ENCODE measurements at regions not wholly inside any gene's neighbourhood (a gene's known extent, or its start where the extent isn't known, plus 50 kb on each side); places are given as distances from the start of the nearest gene placed in this dataset.

- Histone ChIP-seq H3K4me2 (no peak overlapping the region), H3K9me2 (ENCODE audit: insufficient read depth) (no peaks in the 10 kb centered on the region), H2AFZ (no peak overlapping the region), H4K20me1 (replicated peaks; ENCODE audit: insufficient read depth) (no peaks in the 10 kb centered on the region), H3F3A (replicated peaks; ENCODE audit: low read depth) (0 out of 2 replicates have a peak, but pooled peaks cover 2% of the 10 kb centered on the region), H3K36me3 (ENCODE audit: insufficient read depth) (no peaks in the 10 kb centered on the region), H3K4me1 (ENCODE audit: insufficient read depth) (peaks cover 6% of the 10 kb centered on the region; the same call in 1 of the 2 replicates), H3K4me3 (no peak overlapping the region), H3K79me2 (replicated peaks; ENCODE audit: insufficient read depth) (no peaks in the 10 kb centered on the region), H3K27me3 (ENCODE audit: insufficient read depth) (no peaks in the 10 kb centered on the region), H3K27ac (ENCODE audit: low read depth) (no peak overlapping the region)
- H3K36me3 Mint-ChIP-seq (ENCODE audit: low read depth), result no peaks in the 10 kb centered on the region
- H3K27me3 Mint-ChIP-seq (ENCODE audit: insufficient read depth, low read depth, poor library complexity), result peaks cover 17% of the 10 kb centered on the region
- peak; percentile 82 for DNase-seq (ENCODE audit: low spot score)
- peak; percentile 82 for ATAC-seq
- no peaks in the 10 kb centered on the region for H3K9me3 Mint-ChIP-seq
- H3K4me3 Mint-ChIP-seq, result no peak overlapping the region; the same call in 2 of the 3 replicates
- H3K27ac Mint-ChIP-seq, result no peak overlapping the region
- TF ChIP-seq CTCF (conservative IDR thresholded peaks at IDR 0.05; ENCODE audit: low read depth in 2 of 2), result peak; percentile 90 to 91
- TF ChIP-seq EZH2phosphoT487 (IDR thresholded peaks at IDR 0.05; ENCODE audit: unreplicated experiment), result no peak
- H3K4me1 Mint-ChIP-seq, result peaks cover 15% of the 10 kb centered on the region
These were observed 175.3 kb downstream of the INHBB start for GRCh38 chr2:120520929-120521912.

GRCh38 chr2:120522151-120522751 lies 176.3 kb downstream of the INHBB start:
- no peaks in the 10 kb centered on the region for H3K36me3 Mint-ChIP-seq (ENCODE audit: low read depth)
- H3K9me3 Mint-ChIP-seq, result no peaks in the 10 kb centered on the region
- H3K27me3 Mint-ChIP-seq (ENCODE audit: insufficient read depth, low read depth, poor library complexity), result peaks cover 15% of the 10 kb centered on the region
- TF ChIP-seq POLR2AphosphoS5 (IDR thresholded peaks at IDR 0.05; ENCODE audit: low read depth) (no peak), ZNF114 (CRISPR knock-in tag; IDR thresholded peaks at IDR 0.05) (no peak), ZNF331 (CRISPR knock-in tag; IDR thresholded peaks at IDR 0.05; ENCODE audit: low read depth) (no peak), STAT1 (IDR thresholded peaks at IDR 0.05; ENCODE audit: unreplicated experiment) (no peak), ZNF462 (CRISPR knock-in tag; IDR thresholded peaks at IDR 0.05) (no peak), EZH2 (IDR thresholded peaks at IDR 0.05; ENCODE audit: low read depth, unreplicated experiment) (no peak), CREB1 (CRISPR knock-in tag; IDR thresholded peaks at IDR 0.05; ENCODE audit: low read depth) (no peak), NANOG (IDR thresholded peaks at IDR 0.05; ENCODE audit: borderline replicate concordance) (no peak), JUNB (IDR thresholded peaks at IDR 0.05; ENCODE audit: unreplicated experiment) (no peak), EZH2phosphoT487 (IDR thresholded peaks at IDR 0.05; ENCODE audit: unreplicated experiment) (no peak)

More at GRCh38 chr2:120522151-120522751, 176.3 kb downstream of the INHBB start:
- Mint-ChIP-seq H3K27ac (no peak overlapping the region), H3K4me1 (peaks cover 20% of the 10 kb centered on the region), H3K4me3 (no peak overlapping the region; the same call in 2 of the 3 replicates)
- Histone ChIP-seq H3K9me2 (ENCODE audit: insufficient read depth) (no peaks in the 10 kb centered on the region), H3K4me2 (no peak overlapping the region), H3K79me2 (replicated peaks; ENCODE audit: insufficient read depth) (no peaks in the 10 kb centered on the region), H3K27me3 (ENCODE audit: insufficient read depth) (no peaks in the 10 kb centered on the region), H4K20me1 (replicated peaks; ENCODE audit: insufficient read depth) (no peaks in the 10 kb centered on the region), H3F3A (replicated peaks; ENCODE audit: low read depth) (0 out of 2 replicates have a peak, but pooled peaks cover 2% of the 10 kb centered on the region), H3K36me3 (ENCODE audit: insufficient read depth) (no peaks in the 10 kb centered on the region), H2AFZ (no peak overlapping the region), H3K4me1 (ENCODE audit: insufficient read depth) (peaks cover 10% of the 10 kb centered on the region; the same call in 1 of the 2 replicates), H3K27ac (ENCODE audit: low read depth) (no peak overlapping the region), H3K4me3 (no peak overlapping the region)
- DNase-seq (ENCODE audit: low spot score) (no peak), ATAC-seq (no peak)
